H9 (cell line): ENCODE measurements at regions not wholly inside any gene's neighbourhood (a gene's known extent, or its start where the extent isn't known, plus 50 kb on each side); places are given as distances from the start of the nearest gene placed in this dataset.

Source experiments
- DNase-seq: peaks from one replicate; pipeline ENCODE4 v3.0.0-alpha.2; 2017
- H2AFZ ChIP-seq: one replicate; pipeline ENCODE4 v1.6.1; 2013; ENCODE audit warnings: mild to moderate bottlenecking, low read length, control low read depth, moderate library complexity
- H2AK5ac ChIP-seq: 2 replicates; pipeline ENCODE4 v1.6.1; 2013; ENCODE audit warnings: low read length, control low read depth, mixed read lengths; ENCODE audit not compliant: insufficient read length
- H2BK120ac ChIP-seq: one replicate; pipeline ENCODE4 v1.6.1; 2013; ENCODE audit warnings: low read depth, mild to moderate bottlenecking, low read length, control low read depth, inconsistent platforms; ENCODE audit not compliant: poor library complexity, severe bottlenecking
- H2BK12ac ChIP-seq: 2 replicates; pipeline ENCODE4 v1.6.1; 2013; ENCODE audit warnings: low read length, control low read depth, mixed read lengths, low read depth; ENCODE audit not compliant: insufficient read length
- H2BK15ac ChIP-seq: 2 replicates; pipeline ENCODE4 v1.6.1; 2013; ENCODE audit warnings: low read depth, low read length, control low read depth
- H2BK20ac ChIP-seq: one replicate; pipeline ENCODE4 v1.6.1; 2013; ENCODE audit warnings: low read depth, mild to moderate bottlenecking, low read length, control low read depth, inconsistent platforms; ENCODE audit not compliant: poor library complexity, severe bottlenecking
- H2BK5ac ChIP-seq: 2 replicates; pipeline ENCODE4 v1.6.1; 2013; ENCODE audit warnings: low read length, control low read depth, mixed read lengths; ENCODE audit not compliant: insufficient read length
- H3K14ac ChIP-seq: 2 replicates; pipeline ENCODE4 v1.6.1; 2013; ENCODE audit warnings: low read length, control low read depth; ENCODE audit not compliant: insufficient read depth
- H3K18ac ChIP-seq: 2 replicates; pipeline ENCODE4 v1.6.1; 2013; ENCODE audit warnings: low read depth, mild to moderate bottlenecking, mixed read lengths, low read length, control low read depth; ENCODE audit not compliant: insufficient read length
- H3K23ac ChIP-seq: 2 replicates; pipeline ENCODE4 v1.6.1; 2013; ENCODE audit warnings: low read length, control low read depth, mixed read lengths, low read depth; ENCODE audit not compliant: insufficient read length
- H3K23me2 ChIP-seq: 2 replicates; pipeline ENCODE4 v1.6.1; 2013; ENCODE audit warnings: low read depth, mild to moderate bottlenecking, mixed read lengths, low read length, control low read depth; ENCODE audit not compliant: insufficient read length, poor library complexity, severe bottlenecking
- H3K27ac ChIP-seq: 2 replicates; pipeline ENCODE4 v1.5.1; 2013; ENCODE audit warnings: low read length, control low read depth, mixed read lengths, low read depth; ENCODE audit not compliant: insufficient read length
- H3K27me3 ChIP-seq: 2 replicates; pipeline ENCODE4 v1.6.1; 2013; ENCODE audit warnings: low read length, control low read depth, inconsistent platforms; ENCODE audit not compliant: insufficient read depth
- H3K4ac ChIP-seq: 2 replicates; pipeline ENCODE4 v1.6.1; 2013; ENCODE audit warnings: low read depth, mild to moderate bottlenecking, control low read depth, inconsistent platforms, low read length, moderate library complexity
- H3K4me1 ChIP-seq: 2 replicates; pipeline ENCODE4 v1.6.1; 2013; ENCODE audit warnings: low read length, control low read depth, inconsistent platforms; ENCODE audit not compliant: insufficient read depth
- H3K4me2 ChIP-seq: 2 replicates; pipeline ENCODE4 v1.6.1; 2013; ENCODE audit warnings: low read length, control low read depth, mixed read lengths; ENCODE audit not compliant: insufficient read length, insufficient read depth
- H3K56ac ChIP-seq: 2 replicates; pipeline ENCODE4 v1.6.1; 2013; ENCODE audit warnings: low read depth, mild to moderate bottlenecking, mixed read lengths, low read length, control low read depth; ENCODE audit not compliant: insufficient read length
- H3K79me1 ChIP-seq: 2 replicates; pipeline ENCODE4 v1.6.1; 2013; ENCODE audit warnings: low read depth, mild to moderate bottlenecking, moderate library complexity, low read length, control low read depth, inconsistent platforms; ENCODE audit not compliant: insufficient read depth, poor library complexity, severe bottlenecking
- H3K79me2 ChIP-seq: 2 replicates; pipeline ENCODE4 v1.6.1; 2013; ENCODE audit warnings: low read length, control low read depth, inconsistent platforms; ENCODE audit not compliant: insufficient read depth
- H3K9ac ChIP-seq: 2 replicates; pipeline ENCODE4 v1.6.1; 2013; ENCODE audit warnings: low read length, control low read depth, mixed read lengths; ENCODE audit not compliant: insufficient read length; ENCODE audit errors: extremely low read depth
- H3K9me3 ChIP-seq: one replicate; pipeline ENCODE4 v1.6.1; 2013; ENCODE audit warnings: low read depth, low read length, inconsistent platforms; ENCODE audit not compliant: control insufficient read depth
- H3T11ph ChIP-seq: one replicate; pipeline ENCODE4 v1.6.1; 2013; ENCODE audit warnings: mild to moderate bottlenecking, low read length, control low read depth, inconsistent platforms
- H4K20me1 ChIP-seq: one replicate; pipeline ENCODE4 v1.6.1; 2013; ENCODE audit not compliant: control insufficient read depth, insufficient read length, insufficient read depth
- H4K5ac ChIP-seq: 2 replicates; pipeline ENCODE4 v1.6.1; 2013; ENCODE audit warnings: low read depth, mild to moderate bottlenecking, mixed read lengths, low read length, control low read depth; ENCODE audit not compliant: insufficient read length
- H4K8ac ChIP-seq: replicated peaks from 2 replicates; pipeline ENCODE4 v1.6.1; 2013; ENCODE audit warnings: low read length, control low read depth, mixed read lengths, low read depth; ENCODE audit not compliant: insufficient read length
- H4K91ac ChIP-seq: 2 replicates; pipeline ENCODE4 v1.6.1; 2013; ENCODE audit warnings: low read depth, mild to moderate bottlenecking, moderate library complexity, mixed read lengths, low read length, control low read depth; ENCODE audit not compliant: insufficient read length
- H3K27ac Mint-ChIP-seq, 3 experiments: 2 replicates in 2 of 3; 3 replicates in 1 of 3; pipeline ENCODE4 v1.8.0; 2020 to 2021; ENCODE audit warnings: mixed read lengths in 3 of 3, mild to moderate bottlenecking in 1 of 3, moderate library complexity in 1 of 3
- H3K27me3 Mint-ChIP-seq: 2 replicates; pipeline ENCODE4 v1.8.0; 2021; ENCODE audit warnings: low read depth, mild to moderate bottlenecking, moderate library complexity, mixed read lengths
- H3K36me3 Mint-ChIP-seq, 3 experiments: 2 replicates in 2 of 3; 3 replicates in 1 of 3; pipeline ENCODE4 v1.8.0; 2020 to 2021; ENCODE audit warnings: low read depth in 3 of 3, mixed read lengths in 3 of 3; ENCODE audit not compliant: insufficient read depth in 1 of 3
- H3K4me1 Mint-ChIP-seq, 2 experiments: 2 replicates each; pipeline ENCODE4 v1.8.0; 2020; ENCODE audit warnings: mixed read lengths in 2 of 2
- H3K4me3 Mint-ChIP-seq, 2 experiments: 2 replicates in 1 of 2; 3 replicates in 1 of 2; pipeline ENCODE4 v1.8.0; 2020 to 2021; ENCODE audit warnings: mild to moderate bottlenecking in 2 of 2, mixed read lengths in 2 of 2, moderate library complexity in 1 of 2
- H3K9me3 Mint-ChIP-seq, 2 experiments: 2 replicates in 1 of 2; 3 replicates in 1 of 2; pipeline ENCODE4 v1.8.0; 2020; ENCODE audit warnings: mild to moderate bottlenecking in 2 of 2, mixed read lengths in 2 of 2, moderate library complexity in 1 of 2
- WGBS: extraction: QIAGEN DNeasy Blood & Tissue Kit; methylation state at CpG from one replicate; pipeline ENCODE4 v1.1.7; 2013; ENCODE audit warnings: missing lambda C conversion rate, low lambda C conversion rate, mixed read lengths; ENCODE audit not compliant: insufficient read length; ENCODE audit errors: extremely low coverage; 5-methylcytosine and 5-hydroxymethylcytosine counted together
- TF ChIP-seq, protein P1 (sequence below): fragments of 200-600 bp; sonication (generic); conservative IDR thresholded peaks from 3 replicates; pipeline ENCODE4 v1.8.0; 2021; ENCODE audit warnings: antibody characterized with exemption, mild to moderate bottlenecking

DNA sequence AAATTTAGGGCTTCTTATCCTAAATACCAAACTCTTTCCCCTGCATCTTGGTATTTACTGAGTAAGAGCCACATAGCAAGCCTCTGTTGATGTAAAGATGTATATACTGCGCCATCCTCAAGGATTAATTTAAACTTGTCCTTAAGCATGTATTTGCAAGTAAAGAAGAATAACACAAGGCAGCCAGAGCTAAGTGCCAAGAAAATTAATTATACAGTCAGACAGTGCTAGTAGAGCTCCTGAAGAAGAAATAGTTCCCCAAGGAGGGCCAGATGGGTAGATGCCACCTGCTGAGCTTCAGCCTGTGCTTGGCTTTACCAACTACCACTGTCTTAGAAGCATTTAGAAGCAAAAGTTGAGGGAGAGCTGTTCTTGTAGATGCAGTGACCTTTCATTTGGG, 470.0 kb downstream of the BUD13 start:
- peaks cover 0 to 3% (median 0%) of the 10 kb centered on the region in 3 experiments; a peak in 2 of 7 replicates for H3K36me3 Mint-ChIP-seq
- Histone ChIP-seq H4K91ac (no peak overlapping the region), H2BK20ac (no peak overlapping the region), H3K23ac (no peak overlapping the region), H3K23me2 (no peaks in the 10 kb centered on the region), H2AK5ac (no peak overlapping the region), H2BK15ac (no peak overlapping the region), H3K4me1 (no peaks in the 10 kb centered on the region), H3K56ac (no peak overlapping the region), H3K18ac (no peak overlapping the region), H4K20me1 (no peaks in the 10 kb centered on the region), H4K5ac (no peak overlapping the region), H2AFZ (no peak overlapping the region), H3K9ac (no peak overlapping the region), H3K4ac (no peak overlapping the region), H3K27ac (no peak overlapping the region), H2BK120ac (no peak overlapping the region), H2BK12ac (no peak overlapping the region), H3K79me1 (no peaks in the 10 kb centered on the region), H3K14ac (no peak overlapping the region), H3K4me2 (no peak overlapping the region), H3K79me2 (no peaks in the 10 kb centered on the region), H3K9me3 (no peaks in the 10 kb centered on the region), H3T11ph (no peak overlapping the region), H2BK5ac (no peak overlapping the region), H4K8ac (no peak overlapping the region), H3K27me3 (no peaks in the 10 kb centered on the region)
- no peaks in the 10 kb centered on the region for H3K4me1 Mint-ChIP-seq
- no peak overlapping the region for H3K4me3 Mint-ChIP-seq
- H3K9me3 Mint-ChIP-seq = no peaks in the 10 kb centered on the region
- no peaks in the 10 kb centered on the region for H3K27me3 Mint-ChIP-seq
- TF ChIP-seq, protein P1, sequence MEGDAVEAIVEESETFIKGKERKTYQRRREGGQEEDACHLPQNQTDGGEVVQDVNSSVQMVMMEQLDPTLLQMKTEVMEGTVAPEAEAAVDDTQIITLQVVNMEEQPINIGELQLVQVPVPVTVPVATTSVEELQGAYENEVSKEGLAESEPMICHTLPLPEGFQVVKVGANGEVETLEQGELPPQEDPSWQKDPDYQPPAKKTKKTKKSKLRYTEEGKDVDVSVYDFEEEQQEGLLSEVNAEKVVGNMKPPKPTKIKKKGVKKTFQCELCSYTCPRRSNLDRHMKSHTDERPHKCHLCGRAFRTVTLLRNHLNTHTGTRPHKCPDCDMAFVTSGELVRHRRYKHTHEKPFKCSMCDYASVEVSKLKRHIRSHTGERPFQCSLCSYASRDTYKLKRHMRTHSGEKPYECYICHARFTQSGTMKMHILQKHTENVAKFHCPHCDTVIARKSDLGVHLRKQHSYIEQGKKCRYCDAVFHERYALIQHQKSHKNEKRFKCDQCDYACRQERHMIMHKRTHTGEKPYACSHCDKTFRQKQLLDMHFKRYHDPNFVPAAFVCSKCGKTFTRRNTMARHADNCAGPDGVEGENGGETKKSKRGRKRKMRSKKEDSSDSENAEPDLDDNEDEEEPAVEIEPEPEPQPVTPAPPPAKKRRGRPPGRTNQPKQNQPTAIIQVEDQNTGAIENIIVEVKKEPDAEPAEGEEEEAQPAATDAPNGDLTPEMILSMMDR = no peak
- no peak overlapping the region for H3K27ac Mint-ChIP-seq
- DNase-seq = no peak
- WGBS = no CpG with 5 or more reads among the region's 1 CpG
